IMR-90 (cell line): ENCODE measurements at regions not wholly inside any gene's neighbourhood (a gene's known extent, or its start where the extent isn't known, plus 50 kb on each side); places are given as distances from the start of the nearest gene placed in this dataset.

Source experiments
- ATAC-seq: fragments of 200-7000 bp; cut with Tn5 transposase; 2 replicates; pipeline ENCODE4 v1.9.1; 2020; ENCODE audit warnings: low read depth, mild to moderate bottlenecking, moderate library complexity
- BruUV-seq: library from RNA; stranded (reverse); fragments of 400-500 nt; replicated peaks from 2 replicates; lab custom pipeline; 2021; lab: Mats Ljungman, UMichigan
- CTCF ChIA-PET: fragments of 300-600 bp; formaldehyde crosslinking; extraction: SDS; loops from one replicate; lab custom pipeline; 2021; ENCODE audit warnings: antibody characterized with exemption; lab: Yijun Ruan, JAX
- POLR2A ChIA-PET: fragments of 300-600 bp; sonication (Branson Sonifier 250); formaldehyde crosslinking; loops from one replicate; lab custom pipeline; 2022; ENCODE audit warnings: antibody characterized with exemption; ENCODE audit not compliant: unreplicated experiment; lab: Charles Lee
- DNase-seq: peaks from one replicate; pipeline ENCODE4 v3.0.0; 2013
- H2AFZ ChIP-seq: replicated peaks from 2 replicates; pipeline ENCODE3; 2013; ENCODE audit warnings: low read length, mild to moderate bottlenecking; ENCODE audit not compliant: poor library complexity
- H2AK5ac ChIP-seq: 2 replicates; pipeline ENCODE4 v1.6.1; 2013; ENCODE audit warnings: low read depth, low read length, inconsistent platforms
- H2AK9ac ChIP-seq: replicated peaks from 2 replicates; pipeline ENCODE3; 2013; ENCODE audit warnings: mild to moderate bottlenecking, low read depth, low read length, moderate library complexity; ENCODE audit not compliant: poor library complexity
- H2BK120ac ChIP-seq: 2 replicates; pipeline ENCODE4 v1.6.1; 2013; ENCODE audit warnings: low read depth, low read length, inconsistent platforms
- H2BK15ac ChIP-seq: 3 replicates; pipeline ENCODE4 v1.6.1; 2013; ENCODE audit warnings: low read depth, low read length, inconsistent platforms
- H2BK20ac ChIP-seq: 2 replicates; pipeline ENCODE4 v1.6.1; 2013; ENCODE audit warnings: low read depth, mild to moderate bottlenecking, inconsistent platforms, low read length, moderate library complexity
- H2BK5ac ChIP-seq: 2 replicates; pipeline ENCODE4 v1.6.1; 2013; ENCODE audit warnings: mild to moderate bottlenecking, low read depth, low read length, inconsistent platforms; ENCODE audit not compliant: poor library complexity, severe bottlenecking
- H3K14ac ChIP-seq: replicated peaks from 2 replicates; pipeline ENCODE4 v1.6.1; 2013; ENCODE audit warnings: low read depth, low read length, inconsistent platforms
- H3K18ac ChIP-seq: 2 replicates; pipeline ENCODE4 v1.6.1; 2013; ENCODE audit warnings: low read depth, low read length, control low read depth
- H3K23ac ChIP-seq: 2 replicates; pipeline ENCODE4 v1.6.1; 2013; ENCODE audit warnings: low read depth, low read length, inconsistent platforms
- H3K27ac ChIP-seq: 2 replicates; pipeline ENCODE4 v1.5.1; 2013; ENCODE audit warnings: mild to moderate bottlenecking, control low read depth, low read length; ENCODE audit not compliant: insufficient read depth
- H3K27me3 ChIP-seq: 2 replicates; pipeline ENCODE4 v1.6.1; 2013; ENCODE audit warnings: low read length; ENCODE audit not compliant: control insufficient read depth, insufficient read depth
- H3K36me3 ChIP-seq: 2 replicates; pipeline ENCODE4 v1.6.1; 2013; ENCODE audit warnings: low read length, mixed read lengths; ENCODE audit not compliant: control insufficient read depth, insufficient read depth
- H3K4ac ChIP-seq: 2 replicates; pipeline ENCODE4 v1.6.1; 2013; ENCODE audit warnings: low read depth, low read length, inconsistent platforms
- H3K4me1 ChIP-seq: 2 replicates; pipeline ENCODE4 v1.6.1; 2013; ENCODE audit warnings: low read length, mixed read lengths; ENCODE audit not compliant: control insufficient read depth, insufficient read depth
- H3K4me2 ChIP-seq: 2 replicates; pipeline ENCODE4 v1.6.1; 2013; ENCODE audit warnings: low read depth, mild to moderate bottlenecking, control low read depth, low read length, moderate library complexity
- H3K4me3 ChIP-seq: 2 replicates; pipeline ENCODE4 v1.5.1; 2013; ENCODE audit warnings: low read depth, mild to moderate bottlenecking, control low read depth, low read length, moderate library complexity; ENCODE audit not compliant: insufficient read depth
- H3K56ac ChIP-seq: 2 replicates; pipeline ENCODE4 v1.6.1; 2013; ENCODE audit warnings: low read length, inconsistent platforms; ENCODE audit not compliant: insufficient read depth; ENCODE audit errors: extremely low read depth
- H3K79me1 ChIP-seq, 2 experiments: 2 replicates each; pipeline ENCODE4 v1.6.1; 2013; ENCODE audit warnings: low read length in 2 of 2, inconsistent platforms in 1 of 2, low read depth in 1 of 2
- H3K9ac ChIP-seq: 2 replicates; pipeline ENCODE4 v1.6.1; 2013; ENCODE audit warnings: low read depth, low read length, control low read depth
- H3K9me1 ChIP-seq: 2 replicates; pipeline ENCODE4 v1.6.1; 2013; ENCODE audit warnings: low read length, inconsistent platforms; ENCODE audit not compliant: insufficient read depth
- H3K9me3 ChIP-seq: 2 replicates; pipeline ENCODE4 v1.6.1; 2013; ENCODE audit warnings: low read length; ENCODE audit not compliant: control insufficient read depth, insufficient read depth
- H4K20me1 ChIP-seq: 2 replicates; pipeline ENCODE4 v1.6.1; 2013; ENCODE audit warnings: low read length, inconsistent platforms; ENCODE audit not compliant: insufficient read depth
- H4K5ac ChIP-seq: 2 replicates; pipeline ENCODE4 v1.6.1; 2013; ENCODE audit warnings: mild to moderate bottlenecking, low read depth, low read length, control low read depth
- H4K8ac ChIP-seq, 2 experiments: 2 replicates each; pipeline ENCODE4 v1.6.1; 2013; ENCODE audit warnings: low read depth in 2 of 2, low read length in 2 of 2, control low read depth in 1 of 2, inconsistent platforms in 1 of 2
- H4K91ac ChIP-seq: 2 replicates; pipeline ENCODE4 v1.6.1; 2013; ENCODE audit warnings: low read depth, low read length, inconsistent platforms; ENCODE audit not compliant: insufficient read depth
- CEBPB ChIP-seq: IDR thresholded peaks from 2 replicates; pipeline ENCODE4 v1.6.1; 2012; ENCODE audit warnings: low read depth, low read length, improper control_type of control experiment
- MAFK ChIP-seq: IDR thresholded peaks from 2 replicates; pipeline ENCODE4 v1.6.1; 2012; ENCODE audit warnings: low read depth, low read length, improper control_type of control experiment
- MAZ ChIP-seq: IDR thresholded peaks from 2 replicates; pipeline ENCODE4 v1.6.1; 2012; ENCODE audit warnings: low read depth, mild to moderate bottlenecking, low read length, improper control_type of control experiment, moderate library complexity, borderline replicate concordance
- MXI1 ChIP-seq: IDR thresholded peaks from 2 replicates; pipeline ENCODE4 v1.6.1; 2012; ENCODE audit warnings: low read depth, mild to moderate bottlenecking, low read length, moderate library complexity, borderline replicate concordance
- NFE2L2 ChIP-seq: fragments of 150-350 bp; IDR thresholded peaks from 2 replicates; pipeline ENCODE4 v1.6.1; 2016; ENCODE audit warnings: low read depth, mild to moderate bottlenecking, low read length
- RAD21 ChIP-seq: IDR thresholded peaks from 2 replicates; pipeline ENCODE4 v1.6.1; 2012; ENCODE audit warnings: low read length, improper control_type of control experiment
- RFX5 ChIP-seq: IDR thresholded peaks from 2 replicates; pipeline ENCODE4 v1.8.0; 2012; ENCODE audit warnings: low read depth, mild to moderate bottlenecking, low read length, moderate library complexity
- SMC3 ChIP-seq: fragments of 150-350 bp; IDR thresholded peaks from 2 replicates; pipeline ENCODE4 v1.6.1; 2016; ENCODE audit warnings: low read depth, mild to moderate bottlenecking, antibody characterized with exemption, low read length, moderate library complexity
- WGBS, 2 experiments: methylation state at CpG; one replicate each; pipeline versions ENCODE4 v1.1.5 to v1.1.7; 2013; ENCODE audit warnings: missing lambda C conversion rate in 2 of 2; ENCODE audit not compliant: insufficient read length in 1 of 2; ENCODE audit errors: extremely low coverage in 2 of 2; 5-methylcytosine and 5-hydroxymethylcytosine counted together
- dilution Hi-C: fragments of 300-500 bp; cut with HindIII; formaldehyde crosslinking; loops from one replicate; pipeline ENCODE4 v1.14.3; 2018; ENCODE audit warnings: low sequenced_read_pairs; ENCODE audit not compliant: unreplicated experiment
- in situ Hi-C: fragments of 300-500 bp; cut with MboI; formaldehyde crosslinking; loops from 3 replicates; pipeline ENCODE4 v1.14.3; 2019; ENCODE audit warnings: low sequenced_read_pairs, inconsistent platforms, mixed read lengths
- intact Hi-C: fragments of 100-400 bp; cut with micrococcal nuclease; formaldehyde crosslinking; loops from 2 replicates; pipeline ENCODE4 v1.10.0; 2022
- TF ChIP-seq, protein P1 (sequence below): fragments of 150-350 bp; IDR thresholded peaks from 2 replicates; pipeline ENCODE4 v1.6.1; 2017; ENCODE audit warnings: mild to moderate bottlenecking, antibody characterized with exemption, low read length, low read depth
- TF ChIP-seq, protein P2 (sequence below): fragments of 150-350 bp; IDR thresholded peaks from 2 replicates; pipeline ENCODE4 v1.6.1; 2016; ENCODE audit warnings: low read depth, mild to moderate bottlenecking, low read length, moderate library complexity, borderline replicate concordance

DNA sequence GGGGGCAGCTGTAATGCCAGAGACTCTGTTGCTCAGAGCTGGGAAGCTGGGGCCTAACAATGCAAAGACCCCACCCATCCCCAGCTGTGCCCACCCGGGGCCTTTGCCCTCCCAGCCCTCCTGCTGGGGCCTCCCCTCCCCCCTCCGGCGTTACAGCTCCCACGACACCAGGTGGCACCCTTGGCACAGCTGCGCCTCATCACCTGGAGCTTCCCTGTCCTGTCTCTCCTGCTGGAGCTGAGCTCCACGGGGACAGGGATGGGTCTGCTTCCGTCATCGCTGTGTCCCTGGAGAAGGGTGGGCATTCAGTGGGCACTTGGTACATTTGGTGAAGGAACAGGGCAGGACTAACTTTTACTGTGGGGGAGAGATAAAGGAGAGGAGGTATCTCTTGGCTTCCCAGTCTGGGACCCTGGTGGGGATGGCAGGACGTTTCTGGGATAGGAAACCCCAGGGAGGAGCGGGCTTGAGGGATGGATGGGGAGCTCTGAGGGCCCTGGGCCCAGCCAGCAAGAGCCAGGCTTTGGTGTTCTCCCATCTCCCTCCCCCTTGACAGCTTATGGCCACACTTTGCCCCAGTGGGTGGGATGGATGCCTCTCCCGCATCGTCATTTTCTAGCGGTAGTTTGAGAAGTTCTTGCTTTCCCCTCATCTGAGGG lies 453.2 kb downstream of the PTPRU start:
- ChIA-PET CTCF (interaction anchor here (1.2 to 1.9 kb wide), 2 partner anchors 9 to 14 kb away, joined by 4 to 8 read pairs; no protein-coding TSS in a partner anchor), POLR2A (no interaction called here)
- no peak overlapping the region for H3K4me2 ChIP-seq
- peak overlapping the region; percentile 94; the same call in 1 of the 2 replicates for H2BK20ac ChIP-seq
- H2AK5ac ChIP-seq, result peak overlapping the region; percentile 93
- H3K36me3 ChIP-seq, result no peaks in the 10 kb centered on the region
- peak overlapping the region; percentile 74 for H2AFZ ChIP-seq
- DNase-seq (no peak), ATAC-seq (no peak)
- H4K8ac ChIP-seq, result peak overlapping the region; percentile 91 to 95; a peak in 3 of 4 replicates
- H3K9ac ChIP-seq, result no peak overlapping the region
- 0 out of 2 replicates have a peak, but pooled peaks cover 13% of the 10 kb centered on the region for H3K9me1 ChIP-seq
- dilution Hi-C loops, result no loop called here
- no CpG with 5 or more reads among the region's 13 CpGs for WGBS, 2 experiments
- H4K91ac ChIP-seq, result peak overlapping the region; percentile 89; the same call in 1 of the 2 replicates
- no TSS peak for BruUV-seq
- H3K4ac ChIP-seq, result peak overlapping the region; percentile 93
- H3K14ac ChIP-seq, result peak overlapping the region; percentile 30; the same call in 1 of the 2 replicates
- peak overlapping the region; percentile 97 for H2AK9ac ChIP-seq
- no peak overlapping the region for H3K4me3 ChIP-seq
- H3K4me1 ChIP-seq, result peaks cover 9% of the 10 kb centered on the region
- H2BK120ac ChIP-seq, result peak overlapping the region; percentile 91
- peak overlapping the region; percentile 46 for H2BK5ac ChIP-seq
- no peaks in the 10 kb centered on the region for H3K79me1 ChIP-seq
- no peaks in the 10 kb centered on the region for H3K27me3 ChIP-seq
- no peak overlapping the region for H4K5ac ChIP-seq
- H3K56ac ChIP-seq, result no peak overlapping the region
- peak overlapping the region; percentile 24; the same call in 2 of the 3 replicates for H2BK15ac ChIP-seq
- H3K27ac ChIP-seq, result no peak overlapping the region
- H3K9me3 ChIP-seq, result no peaks in the 10 kb centered on the region
- peak overlapping the region; percentile 69; the same call in 1 of the 2 replicates for H3K23ac ChIP-seq
- TF ChIP-seq, protein P1, sequence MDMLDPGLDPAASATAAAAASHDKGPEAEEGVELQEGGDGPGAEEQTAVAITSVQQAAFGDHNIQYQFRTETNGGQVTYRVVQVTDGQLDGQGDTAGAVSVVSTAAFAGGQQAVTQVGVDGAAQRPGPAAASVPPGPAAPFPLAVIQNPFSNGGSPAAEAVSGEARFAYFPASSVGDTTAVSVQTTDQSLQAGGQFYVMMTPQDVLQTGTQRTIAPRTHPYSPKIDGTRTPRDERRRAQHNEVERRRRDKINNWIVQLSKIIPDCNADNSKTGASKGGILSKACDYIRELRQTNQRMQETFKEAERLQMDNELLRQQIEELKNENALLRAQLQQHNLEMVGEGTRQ, result no peak
- TF ChIP-seq MAZ, result no peak
- no peak for TF ChIP-seq SMC3
- TF ChIP-seq, protein P2, sequence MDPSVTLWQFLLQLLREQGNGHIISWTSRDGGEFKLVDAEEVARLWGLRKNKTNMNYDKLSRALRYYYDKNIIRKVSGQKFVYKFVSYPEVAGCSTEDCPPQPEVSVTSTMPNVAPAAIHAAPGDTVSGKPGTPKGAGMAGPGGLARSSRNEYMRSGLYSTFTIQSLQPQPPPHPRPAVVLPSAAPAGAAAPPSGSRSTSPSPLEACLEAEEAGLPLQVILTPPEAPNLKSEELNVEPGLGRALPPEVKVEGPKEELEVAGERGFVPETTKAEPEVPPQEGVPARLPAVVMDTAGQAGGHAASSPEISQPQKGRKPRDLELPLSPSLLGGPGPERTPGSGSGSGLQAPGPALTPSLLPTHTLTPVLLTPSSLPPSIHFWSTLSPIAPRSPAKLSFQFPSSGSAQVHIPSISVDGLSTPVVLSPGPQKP, result no peak
- TF ChIP-seq MXI1, result no peak
- TF ChIP-seq CEBPB, result no peak
- no peak for TF ChIP-seq MAFK
- TF ChIP-seq RFX5, result no peak
- no peak for TF ChIP-seq RAD21
- no peak for TF ChIP-seq NFE2L2
- in situ Hi-C loops, result no loop called here
- intact Hi-C loops, result no loop called here
- no peak overlapping the region for H3K18ac ChIP-seq
- H4K20me1 ChIP-seq, result no peaks in the 10 kb centered on the region
